Suppressor macrophage treated with lipopolysaccharide for 4 hours (primary cell): ENCODE measurements at regions not wholly inside any gene's neighbourhood (a gene's known extent, or its start where the extent isn't known, plus 50 kb on each side); places are given as distances from the start of the nearest gene placed in this dataset.

Experiments used
- DNase-seq: peaks from one replicate; pipeline ENCODE4 v3.0.0-alpha.2; 2020

- DNase-seq = no peak
These were observed 208.3 kb downstream of the TLE1 start for GRCh38 chr9:81480828-81481604.

GRCh38 chr9:81479573-81479972 lies 209.8 kb downstream of the TLE1 start:
- DNase-seq = no peak

GRCh38 chr9:81477669-81478068 lies 211.7 kb downstream of the TLE1 start:
- DNase-seq = no peak

- no peak for DNase-seq
These were observed 212.4 kb downstream of the TLE1 start for GRCh38 chr9:81476813-81477490.

GRCh38 chr9:81474792-81475191 lies 214.6 kb downstream of the TLE1 start:
- no peak for DNase-seq

- DNase-seq = no peak
These were observed 215.2 kb downstream of the TLE1 start for GRCh38 chr9:81474125-81474524.

- DNase-seq = no peak
These were observed 215.6 kb downstream of the TLE1 start for GRCh38 chr9:81473708-81474107.

- DNase-seq = no peak
These were observed 216.1 kb downstream of the TLE1 start for GRCh38 chr9:81473206-81473605.

- no peak for DNase-seq
These were observed 216.6 kb downstream of the TLE1 start for GRCh38 chr9:81472701-81473100.

- no peak for DNase-seq
These were observed 218.5 kb downstream of the TLE1 start for GRCh38 chr9:81470864-81471263.

GRCh38 chr9:81468084-81468595 lies 221.2 kb downstream of the TLE1 start:
- no peak for DNase-seq

- DNase-seq = no peak
These were observed 222.4 kb downstream of the TLE1 start for GRCh38 chr9:81466981-81467380.

GRCh38 chr9:81465468-81466011 lies 223.8 kb downstream of the TLE1 start:
- DNase-seq = no peak

- DNase-seq = no peak
These were observed 226.5 kb downstream of the TLE1 start for GRCh38 chr9:81462801-81463200.

GRCh38 chr9:81461196-81461595 lies 228.2 kb downstream of the TLE1 start:
- DNase-seq = no peak

- no peak for DNase-seq
These were observed 228.7 kb downstream of the TLE1 start for GRCh38 chr9:81460693-81461092.

- DNase-seq = no peak
These were observed 229.8 kb downstream of the TLE1 start for GRCh38 chr9:81459591-81459990.

GRCh38 chr9:81456431-81457006 lies 232.8 kb downstream of the TLE1 start:
- DNase-seq = no peak

GRCh38 chr9:81455462-81456219 lies 233.7 kb downstream of the TLE1 start:
- no peak for DNase-seq

- no peak for DNase-seq
These were observed 243.9 kb downstream of the TLE1 start for GRCh38 chr9:81445331-81445921.

- no peak for DNase-seq
These were observed 257.7 kb downstream of the TLE1 start for GRCh38 chr9:81431641-81432040.

- no peak for DNase-seq
These were observed 258.6 kb downstream of the TLE1 start for GRCh38 chr9:81430727-81431126.

GRCh38 chr9:81427870-81428269 lies 261.5 kb downstream of the TLE1 start:
- DNase-seq = no peak
